ENCODE measurements at regions not wholly inside any gene's neighbourhood (a gene's known extent, or its start where the extent isn't known, plus 50 kb on each side); places are given as distances from the start of the nearest gene placed in this dataset.
"Not testable (repeated sequence)": the region's sequence is repeated elsewhere in the genome, so short reads cannot be mapped to it uniquely, and the experiment has no call there.

GRCh38 chr3:8319935-8320634 lies 181.5 kb upstream of the LMCD1 start:
- no peak for DNase-seq

GRCh38 chr3:8320711-8321458 lies 180.7 kb upstream of the LMCD1 start:
- no peak for DNase-seq

- peak; percentile 82 for DNase-seq
Measured at GRCh38 chr3:8324747-8325146, 176.9 kb upstream of the LMCD1 start.

GRCh38 chr3:8325306-8325705 lies 176.3 kb upstream of the LMCD1 start:
- no peak for DNase-seq

GRCh38 chr3:8325833-8326232 lies 175.8 kb upstream of the LMCD1 start:
- not testable (repeated sequence) for DNase-seq

GRCh38 chr3:8327739-8328138 lies 173.9 kb upstream of the LMCD1 start:
- no peak for DNase-seq

- no peak for DNase-seq
Measured at GRCh38 chr3:8328967-8329366, 172.7 kb upstream of the LMCD1 start.

GRCh38 chr3:8329598-8329997 lies 172.0 kb upstream of the LMCD1 start:
- DNase-seq = no peak

GRCh38 chr3:8336456-8336855 lies 165.2 kb upstream of the LMCD1 start:
- no peak for DNase-seq

GRCh38 chr3:8338424-8338823 lies 163.2 kb upstream of the LMCD1 start:
- no peak for DNase-seq

GRCh38 chr3:8341821-8342247 lies 159.8 kb upstream of the LMCD1 start:
- peak; percentile 25 for DNase-seq

GRCh38 chr3:8343058-8343457 lies 158.6 kb upstream of the LMCD1 start:
- no peak for DNase-seq

GRCh38 chr3:8345398-8345797 lies 156.2 kb upstream of the LMCD1 start:
- peak; percentile 55 for DNase-seq

GRCh38 chr3:8348076-8348475 lies 153.5 kb upstream of the LMCD1 start:
- no peak for DNase-seq

- peak; percentile 31 for DNase-seq
Measured at GRCh38 chr3:8352475-8352874, 149.1 kb upstream of the LMCD1 start.

GRCh38 chr3:8353364-8353763 lies 148.3 kb upstream of the LMCD1 start:
- DNase-seq = no peak

- no peak for DNase-seq
Measured at GRCh38 chr3:8355346-8355745, 146.3 kb upstream of the LMCD1 start.

GRCh38 chr3:8356066-8356465 lies 145.6 kb upstream of the LMCD1 start:
- peak; percentile 69 for DNase-seq

- DNase-seq = no peak
Measured at GRCh38 chr3:8357859-8358258, 143.8 kb upstream of the LMCD1 start.

- DNase-seq = no peak
Measured at GRCh38 chr3:8359133-8359532, 142.5 kb upstream of the LMCD1 start.

- no peak for DNase-seq
Measured at GRCh38 chr3:8363200-8363599, 138.4 kb upstream of the LMCD1 start.

GRCh38 chr3:8365541-8365940 lies 136.1 kb upstream of the LMCD1 start:
- DNase-seq = no peak

- peak; percentile 7 for DNase-seq
Measured at GRCh38 chr3:8366219-8366810, 135.3 kb upstream of the LMCD1 start.

- no peak for DNase-seq
Measured at GRCh38 chr3:8368598-8368997, 133.0 kb upstream of the LMCD1 start.

Data from hematopoietic multipotent progenitor cell treated with erythropoietin and hydrocortisone succinate and interleukin-3 and kit ligand, for 6 days (in vitro differentiated cells).